RWPE2 (cell line): ENCODE measurements at regions not wholly inside any gene's neighbourhood (a gene's known extent, or its start where the extent isn't known, plus 50 kb on each side); places are given as distances from the start of the nearest gene placed in this dataset.

ENCODE experiments used
- ATAC-seq: fragments of 200-7000 bp; cut with Tn5 transposase; 3 replicates; pipeline ENCODE4 v1.9.1; 2021; ENCODE audit warnings: low read depth
- DNase-seq: peaks from one replicate; pipeline ENCODE4 v3.0.0-alpha.2; 2020; ENCODE audit warnings: low spot score
- H3K27ac ChIP-seq: fragments of 450-650 bp; 2 replicates; pipeline ENCODE4 v1.5.1; 2017; ENCODE audit warnings: mild to moderate bottlenecking; ENCODE audit not compliant: poor library complexity, severe bottlenecking
- H3K27me3 ChIP-seq: fragments of 250-450 bp; sonication (Bioruptor Pico); 2 replicates; pipeline ENCODE4 v1.5.1; 2021; ENCODE audit warnings: mild to moderate bottlenecking, moderate library complexity; ENCODE audit not compliant: insufficient read depth, poor library complexity, severe bottlenecking
- H3K36me3 ChIP-seq: fragments of 250-450 bp; sonication (Bioruptor Pico); 2 replicates; pipeline ENCODE4 v1.5.1; 2020; ENCODE audit warnings: low read depth, mild to moderate bottlenecking, moderate library complexity
- H3K4me1 ChIP-seq: fragments of 250-450 bp; sonication (Bioruptor Pico); 2 replicates; pipeline ENCODE4 v1.5.1; 2021; ENCODE audit warnings: mild to moderate bottlenecking, moderate library complexity; ENCODE audit not compliant: insufficient read depth, poor library complexity, severe bottlenecking
- H3K4me3 ChIP-seq: fragments of 250-450 bp; sonication (Bioruptor Pico); 2 replicates; pipeline ENCODE4 v1.5.1; 2021; ENCODE audit warnings: mild to moderate bottlenecking, moderate library complexity; ENCODE audit not compliant: severe bottlenecking
- H3K9me3 ChIP-seq: fragments of 250-450 bp; sonication (Bioruptor Pico); 2 replicates; pipeline ENCODE4 v1.5.1; 2021; ENCODE audit warnings: mild to moderate bottlenecking, moderate library complexity; ENCODE audit not compliant: severe bottlenecking
- TF ChIP-seq, protein P1 (sequence below): fragments of 450-650 bp; IDR thresholded peaks from one replicate; pipeline ENCODE4 v1.5.1; 2017; ENCODE audit warnings: mild to moderate bottlenecking, moderate library complexity; ENCODE audit not compliant: poor library complexity, severe bottlenecking

DNA sequence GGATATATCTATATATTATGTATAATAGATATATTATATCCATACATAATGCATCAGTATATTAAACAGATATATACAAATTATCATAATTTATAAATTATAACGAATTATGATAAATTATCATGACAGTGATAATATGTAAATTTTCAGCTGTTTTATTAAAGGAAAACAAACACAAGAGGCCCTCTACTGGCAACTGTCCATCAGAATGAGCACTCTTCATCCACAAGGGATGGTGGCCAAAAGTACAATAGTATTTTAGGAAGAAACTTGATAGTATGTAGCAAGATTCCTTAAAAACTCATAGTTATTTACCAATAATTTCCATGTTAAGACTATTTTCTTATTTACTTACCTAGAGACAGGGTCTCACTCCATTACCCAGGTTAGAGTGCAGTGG is 113.3 kb upstream of the LPAR1 start:
- ATAC-seq (no peak), DNase-seq (no peak)
- Histone ChIP-seq H3K4me1 (peaks cover 3% of the 10 kb centered on the region), H3K27ac (no peak overlapping the region), H3K36me3 (no peaks in the 10 kb centered on the region), H3K4me3 (no peak overlapping the region), H3K9me3 (no peaks in the 10 kb centered on the region), H3K27me3 (no peaks in the 10 kb centered on the region)
- TF ChIP-seq, protein P1, sequence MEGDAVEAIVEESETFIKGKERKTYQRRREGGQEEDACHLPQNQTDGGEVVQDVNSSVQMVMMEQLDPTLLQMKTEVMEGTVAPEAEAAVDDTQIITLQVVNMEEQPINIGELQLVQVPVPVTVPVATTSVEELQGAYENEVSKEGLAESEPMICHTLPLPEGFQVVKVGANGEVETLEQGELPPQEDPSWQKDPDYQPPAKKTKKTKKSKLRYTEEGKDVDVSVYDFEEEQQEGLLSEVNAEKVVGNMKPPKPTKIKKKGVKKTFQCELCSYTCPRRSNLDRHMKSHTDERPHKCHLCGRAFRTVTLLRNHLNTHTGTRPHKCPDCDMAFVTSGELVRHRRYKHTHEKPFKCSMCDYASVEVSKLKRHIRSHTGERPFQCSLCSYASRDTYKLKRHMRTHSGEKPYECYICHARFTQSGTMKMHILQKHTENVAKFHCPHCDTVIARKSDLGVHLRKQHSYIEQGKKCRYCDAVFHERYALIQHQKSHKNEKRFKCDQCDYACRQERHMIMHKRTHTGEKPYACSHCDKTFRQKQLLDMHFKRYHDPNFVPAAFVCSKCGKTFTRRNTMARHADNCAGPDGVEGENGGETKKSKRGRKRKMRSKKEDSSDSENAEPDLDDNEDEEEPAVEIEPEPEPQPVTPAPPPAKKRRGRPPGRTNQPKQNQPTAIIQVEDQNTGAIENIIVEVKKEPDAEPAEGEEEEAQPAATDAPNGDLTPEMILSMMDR: peak; percentile 41

DNA sequence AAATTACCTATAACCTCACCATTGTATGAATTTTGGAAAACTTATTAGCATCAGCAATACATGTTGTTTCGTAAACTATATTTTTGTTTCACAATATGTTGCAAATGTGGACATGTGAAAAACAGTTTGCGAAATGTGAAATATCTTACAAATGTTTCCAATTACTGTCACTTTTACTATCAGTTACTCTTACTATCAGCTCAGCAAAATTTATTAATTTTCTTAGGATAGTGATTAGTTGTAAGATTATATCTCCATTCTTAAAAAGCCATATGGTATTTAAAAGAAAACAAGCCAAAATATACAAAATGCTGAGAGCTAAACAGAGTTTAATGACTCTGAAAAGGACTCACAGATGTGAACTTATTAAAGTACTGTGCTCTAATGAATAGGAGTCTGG is 111.9 kb upstream of the LPAR1 start:
- Histone ChIP-seq H3K27me3 (no peaks in the 10 kb centered on the region), H3K4me3 (no peak overlapping the region), H3K4me1 (peaks cover 3% of the 10 kb centered on the region), H3K27ac (no peak overlapping the region), H3K36me3 (no peaks in the 10 kb centered on the region), H3K9me3 (no peaks in the 10 kb centered on the region)
- ATAC-seq (no peak), DNase-seq (no peak)
- TF ChIP-seq, protein P1: no peak

GRCh38 chr9:111149018-111149759 is 110.9 kb upstream of the LPAR1 start:
- no peak overlapping the region for H3K4me3 ChIP-seq
- ATAC-seq (0 out of 3 replicates have a peak, but pooled peaks have one; percentile 44), DNase-seq (no peak)
- no peaks in the 10 kb centered on the region for H3K9me3 ChIP-seq
- H3K36me3 ChIP-seq: no peaks in the 10 kb centered on the region
- peaks cover 3% of the 10 kb centered on the region for H3K4me1 ChIP-seq
- H3K27ac ChIP-seq: no peak overlapping the region
- no peaks in the 10 kb centered on the region for H3K27me3 ChIP-seq
- TF ChIP-seq, protein P1: peak; percentile 25

DNA sequence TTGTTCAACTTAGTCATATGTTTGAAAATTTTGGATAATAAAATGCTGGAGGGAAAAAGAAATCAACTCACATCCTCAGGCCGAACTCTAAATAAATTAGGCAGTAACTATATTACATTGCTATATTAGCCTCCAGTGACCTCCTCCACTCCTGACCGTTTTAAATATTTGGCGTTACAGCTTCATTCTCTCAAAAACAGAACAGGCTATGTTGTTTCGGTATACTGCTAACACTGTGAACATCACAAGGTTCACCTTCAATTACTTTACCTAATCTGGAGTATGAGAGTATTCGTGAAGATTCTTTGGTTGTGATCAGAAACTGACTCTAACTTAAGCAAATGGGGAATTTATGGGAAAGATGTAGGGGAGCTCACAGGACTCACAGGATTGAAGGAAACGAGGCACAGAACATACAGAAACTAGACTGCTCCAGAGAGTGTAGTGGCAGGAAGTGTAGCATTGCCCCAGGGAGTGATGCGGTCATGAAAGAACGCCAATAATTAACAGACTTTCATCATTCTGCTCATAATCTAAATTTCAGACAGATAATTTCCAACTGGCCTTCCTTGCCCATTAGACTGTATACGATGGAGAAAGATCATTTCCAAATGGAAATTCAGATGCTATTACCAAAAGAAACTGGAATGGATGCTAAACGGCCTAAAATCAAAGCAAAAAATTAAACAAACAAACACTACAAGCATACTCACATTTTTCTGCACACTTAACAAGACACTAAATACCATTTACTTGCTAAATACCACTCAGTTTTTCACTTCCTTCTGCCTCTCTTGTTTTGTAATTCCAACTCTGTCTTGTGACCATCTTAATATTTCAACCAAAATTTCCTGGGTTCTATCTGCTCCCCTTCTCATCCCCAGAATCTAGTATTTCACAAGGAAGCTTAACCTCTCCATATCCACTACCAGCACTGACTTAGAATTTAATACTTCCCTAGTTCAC is 110.1 kb upstream of the LPAR1 start:
- TF ChIP-seq, protein P1: no peak
- H3K27me3 ChIP-seq: no peaks in the 10 kb centered on the region
- no peaks in the 10 kb centered on the region for H3K9me3 ChIP-seq
- no peaks in the 10 kb centered on the region for H3K36me3 ChIP-seq
- no peak overlapping the region for H3K4me3 ChIP-seq
- H3K4me1 ChIP-seq: peaks cover 3% of the 10 kb centered on the region
- ATAC-seq: no peak
- H3K27ac ChIP-seq: no peak overlapping the region
- no peak for DNase-seq
